GM23338 (cell line): ENCODE measurements at regions not wholly inside any gene's neighbourhood (a gene's known extent, or its start where the extent isn't known, plus 50 kb on each side); places are given as distances from the start of the nearest gene placed in this dataset.

Source experiments
- ATAC-seq: fragments of 200-7000 bp; cut with Tn5 transposase; 3 replicates; pipeline ENCODE4 v1.9.1; 2020
- DNase-seq: peaks from one replicate; pipeline ENCODE4 v3.0.0-alpha.2; 2015; ENCODE audit warnings: low spot score
- H2AFZ ChIP-seq: fragments of 200-600 bp; sonication (generic); 2 replicates; pipeline ENCODE4 v1.8.0; 2016; ENCODE audit warnings: antibody characterized with exemption, mild to moderate bottlenecking, moderate library complexity
- H3F3A ChIP-seq: fragments of 200-600 bp; sonication (generic); replicated peaks from 2 replicates; pipeline ENCODE4 v1.8.0; 2017; ENCODE audit warnings: antibody characterized with exemption, mixed run types, low read depth
- H3K27ac ChIP-seq: fragments of 200-600 bp; sonication (generic); 2 replicates; pipeline ENCODE4 v1.6.1; 2016; ENCODE audit warnings: low read depth
- H3K27me3 ChIP-seq: fragments of 200-600 bp; sonication (generic); 2 replicates; pipeline ENCODE4 v1.8.0; 2016; ENCODE audit warnings: mild to moderate bottlenecking, mixed run types, moderate library complexity; ENCODE audit not compliant: insufficient read depth
- H3K36me3 ChIP-seq: fragments of 200-600 bp; sonication (generic); 2 replicates; pipeline ENCODE4 v1.8.0; 2016; ENCODE audit warnings: mild to moderate bottlenecking; ENCODE audit not compliant: insufficient read depth
- H3K4me1 ChIP-seq: fragments of 200-600 bp; sonication (generic); 2 replicates; pipeline ENCODE4 v1.8.0; 2016; ENCODE audit warnings: mild to moderate bottlenecking, moderate library complexity; ENCODE audit not compliant: insufficient read depth
- H3K4me2 ChIP-seq: fragments of 200-600 bp; sonication (generic); 2 replicates; pipeline ENCODE4 v1.7.1; 2017; ENCODE audit warnings: mixed run types
- H3K4me3 ChIP-seq: fragments of 200-600 bp; sonication (generic); 2 replicates; pipeline ENCODE4 v1.6.1; 2016; ENCODE audit warnings: mixed run types
- H3K79me2 ChIP-seq: fragments of 200-600 bp; sonication (generic); replicated peaks from 2 replicates; pipeline ENCODE4 v1.8.0; 2017; ENCODE audit warnings: mild to moderate bottlenecking; ENCODE audit not compliant: insufficient read depth
- H3K9me2 ChIP-seq: fragments of 200-600 bp; sonication (generic); 2 replicates; pipeline ENCODE4 v1.8.0; 2017; ENCODE audit not compliant: insufficient read depth
- H4K20me1 ChIP-seq: fragments of 200-600 bp; sonication (generic); replicated peaks from 2 replicates; pipeline ENCODE4 v1.8.0; 2017; ENCODE audit warnings: mild to moderate bottlenecking; ENCODE audit not compliant: insufficient read depth
- H3K27ac Mint-ChIP-seq: 2 replicates; pipeline ENCODE4 v1.8.0; 2020; ENCODE audit warnings: inconsistent platforms, mild to moderate bottlenecking, moderate library complexity, mixed read lengths
- H3K27me3 Mint-ChIP-seq: 3 replicates; pipeline ENCODE4 v1.8.0; 2022; ENCODE audit warnings: low read depth, mild to moderate bottlenecking, moderate library complexity, mixed read lengths, inconsistent platforms; ENCODE audit not compliant: insufficient read depth, poor library complexity
- H3K36me3 Mint-ChIP-seq: 3 replicates; pipeline ENCODE4 v1.8.0; 2021; ENCODE audit warnings: low read depth, mild to moderate bottlenecking, inconsistent platforms, moderate library complexity, mixed read lengths
- H3K4me1 Mint-ChIP-seq: 3 replicates; pipeline ENCODE4 v1.8.0; 2020; ENCODE audit warnings: mild to moderate bottlenecking, inconsistent platforms, mixed read lengths
- H3K4me3 Mint-ChIP-seq: 3 replicates; pipeline ENCODE4 v1.8.0; 2021; ENCODE audit warnings: moderate library complexity, mild to moderate bottlenecking, inconsistent platforms, mixed read lengths
- H3K9me3 Mint-ChIP-seq: 3 replicates; pipeline ENCODE4 v1.8.0; 2020; ENCODE audit warnings: moderate library complexity, mild to moderate bottlenecking, inconsistent platforms, mixed read lengths
- CREB1 ChIP-seq: fragments of 250-450 bp; sonication (Bioruptor Pico); IDR thresholded peaks from 2 replicates; pipeline ENCODE4 v1.5.0; 2020; ENCODE audit warnings: low read depth, mild to moderate bottlenecking, moderate library complexity
- EZH2 ChIP-seq: fragments of 200-600 bp; sonication (generic); IDR thresholded peaks from one replicate; pipeline ENCODE4 v1.8.0; 2017; ENCODE audit warnings: antibody characterized with exemption, mild to moderate bottlenecking, low read depth; ENCODE audit not compliant: unreplicated experiment
- EZH2phosphoT487 ChIP-seq: fragments of 200-600 bp; sonication (generic); IDR thresholded peaks from one replicate; pipeline ENCODE4 v1.8.1; 2018; ENCODE audit warnings: antibody characterized with exemption; ENCODE audit not compliant: unreplicated experiment
- JUNB ChIP-seq: IDR thresholded peaks from one replicate; pipeline ENCODE4 v1.6.1; 2016; ENCODE audit warnings: antibody characterized with exemption; ENCODE audit not compliant: unreplicated experiment
- NANOG ChIP-seq: IDR thresholded peaks from 2 replicates; pipeline ENCODE4 v1.6.1; 2016; ENCODE audit warnings: antibody characterized with exemption, borderline replicate concordance
- POLR2AphosphoS5 ChIP-seq: IDR thresholded peaks from 2 replicates; pipeline ENCODE4 v1.6.1; 2016; ENCODE audit warnings: antibody characterized with exemption, low read depth
- ZNF114 ChIP-seq: fragments of 250-450 bp; sonication (Bioruptor Pico); IDR thresholded peaks from 2 replicates; pipeline ENCODE4 v1.5.0; 2020; ENCODE audit warnings: mild to moderate bottlenecking, moderate library complexity
- ZNF331 ChIP-seq: fragments of 250-450 bp; sonication (Bioruptor Pico); IDR thresholded peaks from 2 replicates; pipeline ENCODE4 v1.5.0; 2020; ENCODE audit warnings: low read depth, mild to moderate bottlenecking, moderate library complexity
- TF ChIP-seq, protein P1 (sequence below): IDR thresholded peaks from 2 replicates; pipeline ENCODE4 v1.6.1; 2016; ENCODE audit warnings: antibody characterized with exemption
- TF ChIP-seq, protein P2 (sequence below): fragments of 250-450 bp; sonication (Bioruptor Pico); IDR thresholded peaks from 2 replicates; pipeline ENCODE4 v1.5.0; 2020; ENCODE audit warnings: mild to moderate bottlenecking, moderate library complexity
- TF ChIP-seq, protein P3 (sequence below), 2 experiments: fragments of 200-600 bp in 1 of 2; sonication (generic) in 1 of 2; conservative IDR thresholded peaks; 2 replicates each; pipeline versions ENCODE4 v1.5.1 to v1.6.1; 2016 to 2017; ENCODE audit warnings: antibody characterized with exemption in 2 of 2, low read depth in 2 of 2, mild to moderate bottlenecking in 2 of 2, moderate library complexity in 1 of 2

DNA sequence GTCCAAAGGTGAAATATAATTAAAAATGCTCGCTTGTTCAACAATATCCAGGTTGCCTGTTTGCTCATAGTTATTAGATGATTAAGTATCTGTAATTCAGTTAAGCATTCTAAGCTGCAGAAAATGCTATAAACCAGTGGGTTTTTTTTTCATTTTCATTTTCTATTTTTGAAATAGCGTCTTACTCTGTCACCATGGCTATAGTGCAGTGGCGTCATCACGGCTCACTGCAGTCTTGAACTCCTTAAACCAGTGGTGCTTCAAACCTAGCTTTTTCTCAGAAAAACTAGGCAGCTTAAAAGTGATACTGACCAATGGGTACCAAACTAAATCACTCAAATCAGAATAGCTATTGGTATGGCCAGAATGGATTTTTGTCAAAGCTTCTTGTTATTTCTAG lies 925.2 kb downstream of the TSN start:
- ATAC-seq = no peak
- H3K27ac ChIP-seq = no peak overlapping the region
- H3K9me2 ChIP-seq = 0 out of 2 replicates have a peak, but pooled peaks cover 3% of the 10 kb centered on the region
- H3K36me3 ChIP-seq = no peaks in the 10 kb centered on the region
- no peaks in the 10 kb centered on the region for H3F3A ChIP-seq
- no peaks in the 10 kb centered on the region for H3K79me2 ChIP-seq
- no peaks in the 10 kb centered on the region for H4K20me1 ChIP-seq
- no peak overlapping the region for H3K4me2 ChIP-seq
- H3K27me3 ChIP-seq = no peaks in the 10 kb centered on the region
- H3K4me3 ChIP-seq = no peak overlapping the region
- H3K27me3 Mint-ChIP-seq = no peaks in the 10 kb centered on the region
- no peak overlapping the region for H2AFZ ChIP-seq
- no peak overlapping the region for H3K27ac Mint-ChIP-seq
- no peaks in the 10 kb centered on the region for H3K4me1 ChIP-seq
- peaks cover 8% of the 10 kb centered on the region for H3K36me3 Mint-ChIP-seq
- H3K4me1 Mint-ChIP-seq = no peaks in the 10 kb centered on the region
- H3K4me3 Mint-ChIP-seq = no peak overlapping the region
- TF ChIP-seq NANOG (no peak), POLR2AphosphoS5 (no peak), EZH2phosphoT487 (no peak)
- TF ChIP-seq, protein P1, sequence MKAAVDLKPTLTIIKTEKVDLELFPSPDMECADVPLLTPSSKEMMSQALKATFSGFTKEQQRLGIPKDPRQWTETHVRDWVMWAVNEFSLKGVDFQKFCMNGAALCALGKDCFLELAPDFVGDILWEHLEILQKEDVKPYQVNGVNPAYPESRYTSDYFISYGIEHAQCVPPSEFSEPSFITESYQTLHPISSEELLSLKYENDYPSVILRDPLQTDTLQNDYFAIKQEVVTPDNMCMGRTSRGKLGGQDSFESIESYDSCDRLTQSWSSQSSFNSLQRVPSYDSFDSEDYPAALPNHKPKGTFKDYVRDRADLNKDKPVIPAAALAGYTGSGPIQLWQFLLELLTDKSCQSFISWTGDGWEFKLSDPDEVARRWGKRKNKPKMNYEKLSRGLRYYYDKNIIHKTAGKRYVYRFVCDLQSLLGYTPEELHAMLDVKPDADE = no peak
- peaks cover 6% of the 10 kb centered on the region; the same call in 2 of the 3 replicates for H3K9me3 Mint-ChIP-seq
- no peak for DNase-seq

DNA sequence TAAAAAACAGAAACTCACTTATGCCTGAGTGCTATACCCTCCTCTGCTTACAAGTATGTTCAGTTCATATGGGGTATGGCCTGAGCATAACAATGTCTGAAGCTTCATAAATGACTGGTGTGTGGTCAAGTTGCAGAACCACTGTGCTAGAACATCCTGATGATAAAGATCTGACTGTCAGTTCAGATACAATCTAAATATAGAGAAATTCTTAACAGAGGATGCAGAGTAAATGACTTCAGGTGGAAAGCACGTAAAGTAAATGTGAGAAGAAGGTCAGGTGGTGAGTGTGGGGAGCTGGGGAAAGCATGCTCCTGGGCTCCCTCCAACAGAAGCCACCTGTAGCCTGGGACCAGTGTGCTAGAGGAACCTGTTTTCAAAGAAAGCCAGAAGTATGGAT lies 926.2 kb downstream of the TSN start:
- ATAC-seq = no peak
- Histone ChIP-seq H3F3A (no peaks in the 10 kb centered on the region), H2AFZ (no peak overlapping the region), H3K4me3 (no peak overlapping the region), H3K27me3 (no peaks in the 10 kb centered on the region), H3K4me1 (no peaks in the 10 kb centered on the region), H3K79me2 (no peaks in the 10 kb centered on the region), H4K20me1 (no peaks in the 10 kb centered on the region), H3K27ac (no peak overlapping the region), H3K36me3 (no peaks in the 10 kb centered on the region), H3K9me2 (0 out of 2 replicates have a peak, but pooled peaks cover 3% of the 10 kb centered on the region), H3K4me2 (no peak overlapping the region)
- H3K27me3 Mint-ChIP-seq = no peaks in the 10 kb centered on the region
- H3K4me3 Mint-ChIP-seq = no peak overlapping the region
- peaks cover 12% of the 10 kb centered on the region for H3K9me3 Mint-ChIP-seq
- H3K4me1 Mint-ChIP-seq = no peaks in the 10 kb centered on the region
- no peak for DNase-seq
- peaks cover 15% of the 10 kb centered on the region for H3K36me3 Mint-ChIP-seq
- H3K27ac Mint-ChIP-seq = no peak overlapping the region
- TF ChIP-seq CREB1 = no peak
- no peak for TF ChIP-seq EZH2
- TF ChIP-seq JUNB = no peak
- TF ChIP-seq, protein P2, sequence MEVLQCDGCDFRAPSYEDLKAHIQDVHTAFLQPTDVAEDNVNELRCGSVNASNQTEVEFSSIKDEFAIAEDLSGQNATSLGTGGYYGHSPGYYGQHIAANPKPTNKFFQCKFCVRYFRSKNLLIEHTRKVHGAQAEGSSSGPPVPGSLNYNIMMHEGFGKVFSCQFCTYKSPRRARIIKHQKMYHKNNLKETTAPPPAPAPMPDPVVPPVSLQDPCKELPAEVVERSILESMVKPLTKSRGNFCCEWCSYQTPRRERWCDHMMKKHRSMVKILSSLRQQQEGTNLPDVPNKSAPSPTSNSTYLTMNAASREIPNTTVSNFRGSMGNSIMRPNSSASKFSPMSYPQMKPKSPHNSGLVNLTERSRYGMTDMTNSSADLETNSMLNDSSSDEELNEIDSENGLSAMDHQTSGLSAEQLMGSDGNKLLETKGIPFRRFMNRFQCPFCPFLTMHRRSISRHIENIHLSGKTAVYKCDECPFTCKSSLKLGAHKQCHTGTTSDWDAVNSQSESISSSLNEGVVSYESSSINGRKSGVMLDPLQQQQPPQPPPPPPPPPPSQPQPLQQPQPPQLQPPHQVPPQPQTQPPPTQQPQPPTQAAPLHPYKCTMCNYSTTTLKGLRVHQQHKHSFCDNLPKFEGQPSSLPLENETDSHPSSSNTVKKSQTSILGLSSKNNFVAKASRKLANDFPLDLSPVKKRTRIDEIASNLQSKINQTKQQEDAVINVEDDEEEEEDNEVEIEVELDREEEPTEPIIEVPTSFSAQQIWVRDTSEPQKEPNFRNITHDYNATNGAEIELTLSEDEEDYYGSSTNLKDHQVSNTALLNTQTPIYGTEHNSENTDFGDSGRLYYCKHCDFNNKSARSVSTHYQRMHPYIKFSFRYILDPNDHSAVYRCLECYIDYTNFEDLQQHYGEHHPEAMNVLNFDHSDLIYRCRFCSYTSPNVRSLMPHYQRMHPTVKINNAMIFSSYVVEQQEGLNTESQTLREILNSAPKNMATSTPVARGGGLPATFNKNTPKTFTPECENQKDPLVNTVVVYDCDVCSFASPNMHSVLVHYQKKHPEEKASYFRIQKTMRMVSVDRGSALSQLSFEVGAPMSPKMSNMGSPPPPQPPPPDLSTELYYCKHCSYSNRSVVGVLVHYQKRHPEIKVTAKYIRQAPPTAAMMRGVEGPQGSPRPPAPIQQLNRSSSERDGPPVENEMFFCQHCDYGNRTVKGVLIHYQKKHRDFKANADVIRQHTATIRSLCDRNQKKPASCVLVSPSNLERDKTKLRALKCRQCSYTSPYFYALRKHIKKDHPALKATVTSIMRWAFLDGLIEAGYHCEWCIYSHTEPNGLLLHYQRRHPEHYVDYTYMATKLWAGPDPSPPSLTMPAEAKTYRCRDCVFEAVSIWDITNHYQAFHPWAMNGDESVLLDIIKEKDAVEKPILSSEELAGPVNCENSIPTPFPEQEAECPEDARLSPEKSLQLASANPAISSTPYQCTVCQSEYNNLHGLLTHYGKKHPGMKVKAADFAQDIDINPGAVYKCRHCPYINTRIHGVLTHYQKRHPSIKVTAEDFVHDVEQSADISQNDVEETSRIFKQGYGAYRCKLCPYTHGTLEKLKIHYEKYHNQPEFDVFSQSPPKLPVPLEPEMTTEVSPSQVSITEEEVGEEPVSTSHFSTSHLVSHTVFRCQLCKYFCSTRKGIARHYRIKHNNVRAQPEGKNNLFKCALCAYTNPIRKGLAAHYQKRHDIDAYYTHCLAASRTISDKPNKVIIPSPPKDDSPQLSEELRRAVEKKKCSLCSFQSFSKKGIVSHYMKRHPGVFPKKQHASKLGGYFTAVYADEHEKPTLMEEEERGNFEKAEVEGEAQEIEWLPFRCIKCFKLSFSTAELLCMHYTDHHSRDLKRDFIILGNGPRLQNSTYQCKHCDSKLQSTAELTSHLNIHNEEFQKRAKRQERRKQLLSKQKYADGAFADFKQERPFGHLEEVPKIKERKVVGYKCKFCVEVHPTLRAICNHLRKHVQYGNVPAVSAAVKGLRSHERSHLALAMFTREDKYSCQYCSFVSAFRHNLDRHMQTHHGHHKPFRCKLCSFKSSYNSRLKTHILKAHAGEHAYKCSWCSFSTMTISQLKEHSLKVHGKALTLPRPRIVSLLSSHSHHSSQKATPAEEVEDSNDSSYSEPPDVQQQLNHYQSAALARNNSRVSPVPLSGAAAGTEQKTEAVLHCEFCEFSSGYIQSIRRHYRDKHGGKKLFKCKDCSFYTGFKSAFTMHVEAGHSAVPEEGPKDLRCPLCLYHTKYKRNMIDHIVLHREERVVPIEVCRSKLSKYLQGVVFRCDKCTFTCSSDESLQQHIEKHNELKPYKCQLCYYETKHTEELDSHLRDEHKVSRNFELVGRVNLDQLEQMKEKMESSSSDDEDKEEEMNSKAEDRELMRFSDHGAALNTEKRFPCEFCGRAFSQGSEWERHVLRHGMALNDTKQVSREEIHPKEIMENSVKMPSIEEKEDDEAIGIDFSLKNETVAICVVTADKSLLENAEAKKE (CRISPR knock-in tag) = no peak
- no peak for TF ChIP-seq NANOG
- TF ChIP-seq, protein P3, sequence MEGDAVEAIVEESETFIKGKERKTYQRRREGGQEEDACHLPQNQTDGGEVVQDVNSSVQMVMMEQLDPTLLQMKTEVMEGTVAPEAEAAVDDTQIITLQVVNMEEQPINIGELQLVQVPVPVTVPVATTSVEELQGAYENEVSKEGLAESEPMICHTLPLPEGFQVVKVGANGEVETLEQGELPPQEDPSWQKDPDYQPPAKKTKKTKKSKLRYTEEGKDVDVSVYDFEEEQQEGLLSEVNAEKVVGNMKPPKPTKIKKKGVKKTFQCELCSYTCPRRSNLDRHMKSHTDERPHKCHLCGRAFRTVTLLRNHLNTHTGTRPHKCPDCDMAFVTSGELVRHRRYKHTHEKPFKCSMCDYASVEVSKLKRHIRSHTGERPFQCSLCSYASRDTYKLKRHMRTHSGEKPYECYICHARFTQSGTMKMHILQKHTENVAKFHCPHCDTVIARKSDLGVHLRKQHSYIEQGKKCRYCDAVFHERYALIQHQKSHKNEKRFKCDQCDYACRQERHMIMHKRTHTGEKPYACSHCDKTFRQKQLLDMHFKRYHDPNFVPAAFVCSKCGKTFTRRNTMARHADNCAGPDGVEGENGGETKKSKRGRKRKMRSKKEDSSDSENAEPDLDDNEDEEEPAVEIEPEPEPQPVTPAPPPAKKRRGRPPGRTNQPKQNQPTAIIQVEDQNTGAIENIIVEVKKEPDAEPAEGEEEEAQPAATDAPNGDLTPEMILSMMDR (conservative IDR thresholded peaks at IDR 0.05; ENCODE audit: low read depth in 2 of 2) = no peak
- no peak for TF ChIP-seq ZNF114 (CRISPR knock-in tag)
- no peak for TF ChIP-seq POLR2AphosphoS5
- no peak for TF ChIP-seq ZNF331 (CRISPR knock-in tag)
- TF ChIP-seq, protein P1 = no peak
